Lung (tissue), 11 donors: ENCODE measurements at regions not wholly inside any gene's neighbourhood (a gene's known extent, or its start where the extent isn't known, plus 50 kb on each side); places are given as distances from the start of the nearest gene placed in this dataset.

Experiments used
- ATAC-seq: fragments of 200-7000 bp; cut with Tn5 transposase; one replicate; pipeline ENCODE4 v1.9.1; 2020; ENCODE audit warnings: moderate number of reproducible peaks; ENCODE audit not compliant: insufficient read depth, low FRiP score
- DNase-seq, 3 donors: peaks; one replicate each; pipeline ENCODE4 v3.0.0-alpha.2; 2013 to 2017
- H3K27ac ChIP-seq, 2 donors: one replicate each; pipeline ENCODE4 v1.5.1; 2013; ENCODE audit warnings: mild to moderate bottlenecking in 2 of 2, moderate library complexity in 2 of 2, control low read depth in 1 of 2, inconsistent platforms in 1 of 2, low read depth in 1 of 2, low read length in 1 of 2
- H3K27me3 ChIP-seq, 3 donors: one replicate each; pipeline ENCODE4 v1.5.1; 2013; ENCODE audit warnings: low read length in 2 of 3; ENCODE audit not compliant: control insufficient read depth in 3 of 3, insufficient read depth in 3 of 3
- H3K36me3 ChIP-seq, 4 donors: one replicate each; pipeline ENCODE4 v1.5.1; 2013; ENCODE audit warnings: low read length in 4 of 4, mild to moderate bottlenecking in 1 of 4, moderate library complexity in 1 of 4; ENCODE audit not compliant: control insufficient read depth in 4 of 4, insufficient read depth in 4 of 4
- H3K4me1 ChIP-seq, 5 donors: one replicate each; pipeline ENCODE4 v1.5.1; 2013; ENCODE audit warnings: low read length in 5 of 5, mild to moderate bottlenecking in 2 of 5, moderate library complexity in 1 of 5; ENCODE audit not compliant: control insufficient read depth in 5 of 5, insufficient read depth in 5 of 5
- H3K4me3 ChIP-seq: one replicate; pipeline ENCODE4 v1.5.1; 2013; ENCODE audit warnings: mild to moderate bottlenecking, control low read depth, moderate library complexity
- H3K9ac ChIP-seq, 2 donors: one replicate each; pipeline ENCODE4 v1.5.1; 2013; ENCODE audit warnings: low read length in 2 of 2, control low read depth in 1 of 2; ENCODE audit not compliant: insufficient read depth in 1 of 2
- H3K9me3 ChIP-seq, 4 donors: one replicate each; pipeline ENCODE4 v1.5.1; 2013; ENCODE audit warnings: low read length in 3 of 4, mild to moderate bottlenecking in 1 of 4, moderate library complexity in 1 of 4; ENCODE audit not compliant: control insufficient read depth in 4 of 4, insufficient read depth in 3 of 4
- WGBS, 2 donors: extraction: QIAGEN DNeasy Blood & Tissue Kit; methylation state at CpG; one replicate each; pipeline ENCODE4 v1.1.7; 2013; 5-methylcytosine and 5-hydroxymethylcytosine counted together
- TF ChIP-seq, protein P1 (sequence below): IDR thresholded peaks from 2 replicates; pipeline ENCODE4 v1.5.1; 2012; ENCODE audit warnings: mild to moderate bottlenecking; ENCODE audit errors: control extremely low read depth, extremely low read depth
- donor health status: control.
- donor health status: control.
- donor health status: Bipolar disorder and iron deficiency.
- donor health status: healthy.
- donor health status: DM: yes; HTN: yes; CAD: no.

DNA sequence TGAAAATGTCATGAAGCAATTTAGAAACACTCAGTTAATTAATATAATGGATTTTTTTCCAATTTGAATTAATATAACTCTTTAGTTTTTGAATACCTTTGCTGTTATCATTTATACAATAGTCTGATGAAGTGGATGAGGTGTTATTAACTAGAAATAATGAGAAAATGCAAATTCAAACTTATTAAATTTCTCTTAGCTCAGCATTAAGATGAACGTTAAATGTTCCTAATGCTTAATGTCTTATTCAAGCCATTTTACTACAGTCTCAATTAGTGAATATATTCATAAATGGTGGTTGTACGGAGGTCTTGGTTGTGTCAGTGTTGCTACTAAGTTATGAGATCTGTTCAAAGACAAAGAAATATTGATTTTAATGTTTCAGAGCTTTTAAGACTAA, 186.3 kb downstream of the DTHD1 start:
- Histone ChIP-seq H3K27ac (no peak overlapping the region), H3K4me3 (no peak overlapping the region), H3K9me3 (no peaks in the 10 kb centered on the region), H3K27me3 (no peaks in the 10 kb centered on the region), H3K36me3 (no peaks in the 10 kb centered on the region), H3K4me1 (no peaks in the 10 kb centered on the region), H3K9ac (no peak overlapping the region)
- DNase-seq (no peak), ATAC-seq (no peak)
- TF ChIP-seq, protein P1, sequence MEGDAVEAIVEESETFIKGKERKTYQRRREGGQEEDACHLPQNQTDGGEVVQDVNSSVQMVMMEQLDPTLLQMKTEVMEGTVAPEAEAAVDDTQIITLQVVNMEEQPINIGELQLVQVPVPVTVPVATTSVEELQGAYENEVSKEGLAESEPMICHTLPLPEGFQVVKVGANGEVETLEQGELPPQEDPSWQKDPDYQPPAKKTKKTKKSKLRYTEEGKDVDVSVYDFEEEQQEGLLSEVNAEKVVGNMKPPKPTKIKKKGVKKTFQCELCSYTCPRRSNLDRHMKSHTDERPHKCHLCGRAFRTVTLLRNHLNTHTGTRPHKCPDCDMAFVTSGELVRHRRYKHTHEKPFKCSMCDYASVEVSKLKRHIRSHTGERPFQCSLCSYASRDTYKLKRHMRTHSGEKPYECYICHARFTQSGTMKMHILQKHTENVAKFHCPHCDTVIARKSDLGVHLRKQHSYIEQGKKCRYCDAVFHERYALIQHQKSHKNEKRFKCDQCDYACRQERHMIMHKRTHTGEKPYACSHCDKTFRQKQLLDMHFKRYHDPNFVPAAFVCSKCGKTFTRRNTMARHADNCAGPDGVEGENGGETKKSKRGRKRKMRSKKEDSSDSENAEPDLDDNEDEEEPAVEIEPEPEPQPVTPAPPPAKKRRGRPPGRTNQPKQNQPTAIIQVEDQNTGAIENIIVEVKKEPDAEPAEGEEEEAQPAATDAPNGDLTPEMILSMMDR, result no peak
- 49 to 90% methylated on average over 2 of the region's 2 CpGs for whole genome bisulfite sequencing, 2 donors

GRCh38 chr4:36471903-36472302, 190.5 kb downstream of the DTHD1 start:
- Histone ChIP-seq H3K9ac (no peak overlapping the region), H3K27ac (no peak overlapping the region), H3K27me3 (no peaks in the 10 kb centered on the region), H3K4me1 (no peaks in the 10 kb centered on the region), H3K4me3 (no peak overlapping the region), H3K9me3 (no peaks in the 10 kb centered on the region), H3K36me3 (no peaks in the 10 kb centered on the region)
- DNase-seq (no peak), ATAC-seq (no peak)
- WGBS, 2 donors, result 83 to 87% methylated on average over 2 of the region's 2 CpGs
- TF ChIP-seq, protein P1, result no peak

DNA sequence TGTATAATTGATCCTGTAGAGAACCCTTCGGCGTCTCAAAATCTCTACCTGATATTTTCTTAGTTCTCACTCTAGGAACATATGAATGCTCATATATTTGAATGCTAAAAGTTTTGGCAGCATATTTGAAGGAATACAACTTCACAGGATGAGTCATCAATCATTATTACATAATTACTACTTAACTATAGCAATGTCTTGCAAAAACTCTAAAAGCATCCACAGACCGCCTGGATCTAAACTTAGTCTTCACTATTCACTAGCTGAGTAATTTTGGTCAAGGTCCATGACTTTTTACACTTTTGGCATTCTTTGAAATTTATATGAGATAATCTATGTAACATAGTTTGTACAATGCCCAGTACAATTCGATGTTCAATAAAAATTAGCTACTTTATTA, 194.7 kb downstream of the DTHD1 start:
- H3K4me3 ChIP-seq, result no peak overlapping the region
- ATAC-seq, result no peak

GRCh38 chr4:36477861-36478260, 196.4 kb downstream of the DTHD1 start:
- TF ChIP-seq, protein P1, result no peak
- H3K9me3 ChIP-seq, result peaks cover 0 to 8% (median 0%) of the 10 kb centered on the region in 4 donors
- no peaks in the 10 kb centered on the region for H3K4me1 ChIP-seq
- no peak overlapping the region for H3K27ac ChIP-seq
- no peaks in the 10 kb centered on the region for H3K36me3 ChIP-seq
- ATAC-seq (no peak), DNase-seq (peak in 2 of 3 donors; percentile 1 to 8)
- H3K9ac ChIP-seq, result no peak overlapping the region
- H3K27me3 ChIP-seq, result no peaks in the 10 kb centered on the region
- WGBS, 2 donors, result 83 to 90% methylated on average over 2 of the region's 2 CpGs
- no peak overlapping the region for H3K4me3 ChIP-seq

More for the DNA sequence above, 194.7 kb downstream of the DTHD1 start:
- no peak for DNase-seq
- H3K27ac ChIP-seq, result no peak overlapping the region
- no peaks in the 10 kb centered on the region for H3K27me3 ChIP-seq
- TF ChIP-seq, protein P1, result no peak
- no peaks in the 10 kb centered on the region for H3K36me3 ChIP-seq
- H3K4me1 ChIP-seq, result no peaks in the 10 kb centered on the region
- H3K9ac ChIP-seq, result no peak overlapping the region
- 89 to 95% methylated on average over 4 of the region's 4 CpGs for WGBS, 2 donors
- peaks cover 0 to 8% (median 0%) of the 10 kb centered on the region in 4 donors for H3K9me3 ChIP-seq
